Calu3 (cell line): ENCODE measurements at regions not wholly inside any gene's neighbourhood (a gene's known extent, or its start where the extent isn't known, plus 50 kb on each side); places are given as distances from the start of the nearest gene placed in this dataset.

Experiments used
- BruUV-seq: library from RNA; stranded (reverse); fragments of 400-500 nt; replicated peaks from 2 replicates; lab custom pipeline; 2021; lab: Mats Ljungman, UMichigan
- CTCF ChIA-PET: fragments of 300-600 bp; sonication (Branson Sonifier 250); formaldehyde crosslinking; loops from one replicate; lab custom pipeline; 2022; ENCODE audit warnings: antibody characterized with exemption; lab: Charles Lee
- DNase-seq: peaks from one replicate; pipeline ENCODE4 v3.0.0; 2022
- H3K27ac Mint-ChIP-seq: one replicate; pipeline ENCODE4 v1.8.0; 2022; ENCODE audit warnings: mixed read lengths; ENCODE audit not compliant: unreplicated experiment
- H3K27me3 Mint-ChIP-seq: one replicate; pipeline ENCODE4 v1.8.0; 2022; ENCODE audit warnings: mixed read lengths; ENCODE audit not compliant: unreplicated experiment
- H3K36me3 Mint-ChIP-seq: one replicate; pipeline ENCODE4 v1.8.0; 2022; ENCODE audit warnings: mild to moderate bottlenecking, moderate library complexity, mixed read lengths; ENCODE audit not compliant: insufficient read depth, unreplicated experiment
- H3K4me1 Mint-ChIP-seq: one replicate; pipeline ENCODE4 v1.8.0; 2022; ENCODE audit warnings: mild to moderate bottlenecking, low read depth, mixed read lengths; ENCODE audit not compliant: unreplicated experiment
- H3K4me3 Mint-ChIP-seq: one replicate; pipeline ENCODE4 v1.8.0; 2022; ENCODE audit warnings: mild to moderate bottlenecking, low read depth, moderate library complexity, mixed read lengths; ENCODE audit not compliant: unreplicated experiment
- H3K9me3 Mint-ChIP-seq: one replicate; pipeline ENCODE4 v1.8.0; 2022; ENCODE audit warnings: low read depth, mixed read lengths; ENCODE audit not compliant: unreplicated experiment
- CTCF ChIP-seq: fragments of 200-600 bp; IDR thresholded peaks from one replicate; pipeline ENCODE4 v1.8.0; 2022; ENCODE audit warnings: antibody characterized with exemption; ENCODE audit not compliant: unreplicated experiment
- intact Hi-C: fragments of 100-400 bp; cut with micrococcal nuclease; formaldehyde crosslinking; loops from one replicate; pipeline ENCODE4 v1.10.0; 2022; ENCODE audit not compliant: unreplicated experiment

- Mint-ChIP-seq H3K27ac (no peak overlapping the region), H3K4me3 (no peak overlapping the region), H3K4me1 (no peaks in the 10 kb centered on the region), H3K27me3 (peaks cover 68% of the 10 kb centered on the region), H3K9me3 (no peaks in the 10 kb centered on the region), H3K36me3 (no peaks in the 10 kb centered on the region)
- BruUV-seq: no TSS peak
- TF ChIP-seq CTCF: no peak
- DNase-seq: no peak
- intact Hi-C loops: no loop called here
- CTCF ChIA-PET: no interaction called here
These were observed 53.7 kb upstream of the NECTIN1 start for GRCh38 chr11:119782739-119783072.

- no peak overlapping the region for H3K27ac Mint-ChIP-seq
These were observed 53.2 kb upstream of the NECTIN1 start for GRCh38 chr11:119782006-119782738.

GRCh38 chr11:119780222-119780953, 51.4 kb upstream of the NECTIN1 start:
- Mint-ChIP-seq H3K9me3 (no peaks in the 10 kb centered on the region), H3K4me3 (no peak overlapping the region), H3K4me1 (no peaks in the 10 kb centered on the region), H3K36me3 (no peaks in the 10 kb centered on the region), H3K27ac (no peak overlapping the region), H3K27me3 (peaks cover 67% of the 10 kb centered on the region)
- CTCF ChIA-PET: interaction anchor here (0.7 kb wide), 1 partner anchor 1353 kb away, joined by 4 read pairs; no protein-coding TSS in a partner anchor
- intact Hi-C loops: no loop called here
- TF ChIP-seq CTCF: no peak
- no peak for DNase-seq
- BruUV-seq: no TSS peak

More at GRCh38 chr11:119782006-119782738, 53.2 kb upstream of the NECTIN1 start:
- TF ChIP-seq CTCF: no peak
- peaks cover 67% of the 10 kb centered on the region for H3K27me3 Mint-ChIP-seq
- H3K9me3 Mint-ChIP-seq: no peaks in the 10 kb centered on the region
- no peaks in the 10 kb centered on the region for H3K4me1 Mint-ChIP-seq
- intact Hi-C loops: no loop called here
- no TSS peak for BruUV-seq
- no peak for DNase-seq
- CTCF ChIA-PET: no interaction called here
- H3K36me3 Mint-ChIP-seq: no peaks in the 10 kb centered on the region
- H3K4me3 Mint-ChIP-seq: no peak overlapping the region

- no peak for DNase-seq
- no peak for TF ChIP-seq CTCF
- H3K27ac Mint-ChIP-seq: no peak overlapping the region
- H3K4me3 Mint-ChIP-seq: no peak overlapping the region
- CTCF ChIA-PET: no interaction called here
- H3K9me3 Mint-ChIP-seq: no peaks in the 10 kb centered on the region
- peaks cover 73% of the 10 kb centered on the region for H3K27me3 Mint-ChIP-seq
- H3K4me1 Mint-ChIP-seq: no peaks in the 10 kb centered on the region
- H3K36me3 Mint-ChIP-seq: no peaks in the 10 kb centered on the region
- no TSS peak for BruUV-seq
- intact Hi-C loops: no loop called here
These were observed 50.4 kb upstream of the NECTIN1 start for GRCh38 chr11:119779195-119780071.
